H9 (cell line): ENCODE measurements at regions not wholly inside any gene's neighbourhood (a gene's known extent, or its start where the extent isn't known, plus 50 kb on each side); places are given as distances from the start of the nearest gene placed in this dataset.

ENCODE experiments used
- DNase-seq: peaks from one replicate; pipeline ENCODE4 v3.0.0-alpha.2; 2017
- H2AFZ ChIP-seq: one replicate; pipeline ENCODE4 v1.6.1; 2013; ENCODE audit warnings: mild to moderate bottlenecking, low read length, control low read depth, moderate library complexity
- H2AK5ac ChIP-seq: 2 replicates; pipeline ENCODE4 v1.6.1; 2013; ENCODE audit warnings: low read length, control low read depth, mixed read lengths; ENCODE audit not compliant: insufficient read length
- H2BK120ac ChIP-seq: one replicate; pipeline ENCODE4 v1.6.1; 2013; ENCODE audit warnings: low read depth, mild to moderate bottlenecking, low read length, control low read depth, inconsistent platforms; ENCODE audit not compliant: poor library complexity, severe bottlenecking
- H2BK12ac ChIP-seq: 2 replicates; pipeline ENCODE4 v1.6.1; 2013; ENCODE audit warnings: low read length, control low read depth, mixed read lengths, low read depth; ENCODE audit not compliant: insufficient read length
- H2BK15ac ChIP-seq: 2 replicates; pipeline ENCODE4 v1.6.1; 2013; ENCODE audit warnings: low read depth, low read length, control low read depth
- H2BK20ac ChIP-seq: one replicate; pipeline ENCODE4 v1.6.1; 2013; ENCODE audit warnings: low read depth, mild to moderate bottlenecking, low read length, control low read depth, inconsistent platforms; ENCODE audit not compliant: poor library complexity, severe bottlenecking
- H2BK5ac ChIP-seq: 2 replicates; pipeline ENCODE4 v1.6.1; 2013; ENCODE audit warnings: low read length, control low read depth, mixed read lengths; ENCODE audit not compliant: insufficient read length
- H3K14ac ChIP-seq: 2 replicates; pipeline ENCODE4 v1.6.1; 2013; ENCODE audit warnings: low read length, control low read depth; ENCODE audit not compliant: insufficient read depth
- H3K18ac ChIP-seq: 2 replicates; pipeline ENCODE4 v1.6.1; 2013; ENCODE audit warnings: low read depth, mild to moderate bottlenecking, mixed read lengths, low read length, control low read depth; ENCODE audit not compliant: insufficient read length
- H3K23ac ChIP-seq: 2 replicates; pipeline ENCODE4 v1.6.1; 2013; ENCODE audit warnings: low read length, control low read depth, mixed read lengths, low read depth; ENCODE audit not compliant: insufficient read length
- H3K23me2 ChIP-seq: 2 replicates; pipeline ENCODE4 v1.6.1; 2013; ENCODE audit warnings: low read depth, mild to moderate bottlenecking, mixed read lengths, low read length, control low read depth; ENCODE audit not compliant: insufficient read length, poor library complexity, severe bottlenecking
- H3K27ac ChIP-seq: 2 replicates; pipeline ENCODE4 v1.5.1; 2013; ENCODE audit warnings: low read length, control low read depth, mixed read lengths, low read depth; ENCODE audit not compliant: insufficient read length
- H3K27me3 ChIP-seq: 2 replicates; pipeline ENCODE4 v1.6.1; 2013; ENCODE audit warnings: low read length, control low read depth, inconsistent platforms; ENCODE audit not compliant: insufficient read depth
- H3K4ac ChIP-seq: 2 replicates; pipeline ENCODE4 v1.6.1; 2013; ENCODE audit warnings: low read depth, mild to moderate bottlenecking, control low read depth, inconsistent platforms, low read length, moderate library complexity
- H3K4me1 ChIP-seq: 2 replicates; pipeline ENCODE4 v1.6.1; 2013; ENCODE audit warnings: low read length, control low read depth, inconsistent platforms; ENCODE audit not compliant: insufficient read depth
- H3K4me2 ChIP-seq: 2 replicates; pipeline ENCODE4 v1.6.1; 2013; ENCODE audit warnings: low read length, control low read depth, mixed read lengths; ENCODE audit not compliant: insufficient read length, insufficient read depth
- H3K56ac ChIP-seq: 2 replicates; pipeline ENCODE4 v1.6.1; 2013; ENCODE audit warnings: low read depth, mild to moderate bottlenecking, mixed read lengths, low read length, control low read depth; ENCODE audit not compliant: insufficient read length
- H3K79me1 ChIP-seq: 2 replicates; pipeline ENCODE4 v1.6.1; 2013; ENCODE audit warnings: low read depth, mild to moderate bottlenecking, moderate library complexity, low read length, control low read depth, inconsistent platforms; ENCODE audit not compliant: insufficient read depth, poor library complexity, severe bottlenecking
- H3K79me2 ChIP-seq: 2 replicates; pipeline ENCODE4 v1.6.1; 2013; ENCODE audit warnings: low read length, control low read depth, inconsistent platforms; ENCODE audit not compliant: insufficient read depth
- H3K9ac ChIP-seq: 2 replicates; pipeline ENCODE4 v1.6.1; 2013; ENCODE audit warnings: low read length, control low read depth, mixed read lengths; ENCODE audit not compliant: insufficient read length; ENCODE audit errors: extremely low read depth
- H3K9me3 ChIP-seq: one replicate; pipeline ENCODE4 v1.6.1; 2013; ENCODE audit warnings: low read depth, low read length, inconsistent platforms; ENCODE audit not compliant: control insufficient read depth
- H3T11ph ChIP-seq: one replicate; pipeline ENCODE4 v1.6.1; 2013; ENCODE audit warnings: mild to moderate bottlenecking, low read length, control low read depth, inconsistent platforms
- H4K20me1 ChIP-seq: one replicate; pipeline ENCODE4 v1.6.1; 2013; ENCODE audit not compliant: control insufficient read depth, insufficient read length, insufficient read depth
- H4K5ac ChIP-seq: 2 replicates; pipeline ENCODE4 v1.6.1; 2013; ENCODE audit warnings: low read depth, mild to moderate bottlenecking, mixed read lengths, low read length, control low read depth; ENCODE audit not compliant: insufficient read length
- H4K8ac ChIP-seq: replicated peaks from 2 replicates; pipeline ENCODE4 v1.6.1; 2013; ENCODE audit warnings: low read length, control low read depth, mixed read lengths, low read depth; ENCODE audit not compliant: insufficient read length
- H4K91ac ChIP-seq: 2 replicates; pipeline ENCODE4 v1.6.1; 2013; ENCODE audit warnings: low read depth, mild to moderate bottlenecking, moderate library complexity, mixed read lengths, low read length, control low read depth; ENCODE audit not compliant: insufficient read length
- H3K27ac Mint-ChIP-seq, 3 experiments: 2 replicates in 2 of 3; 3 replicates in 1 of 3; pipeline ENCODE4 v1.8.0; 2020 to 2021; ENCODE audit warnings: mixed read lengths in 3 of 3, mild to moderate bottlenecking in 1 of 3, moderate library complexity in 1 of 3
- H3K27me3 Mint-ChIP-seq: 2 replicates; pipeline ENCODE4 v1.8.0; 2021; ENCODE audit warnings: low read depth, mild to moderate bottlenecking, moderate library complexity, mixed read lengths
- H3K36me3 Mint-ChIP-seq, 3 experiments: 2 replicates in 2 of 3; 3 replicates in 1 of 3; pipeline ENCODE4 v1.8.0; 2020 to 2021; ENCODE audit warnings: low read depth in 3 of 3, mixed read lengths in 3 of 3; ENCODE audit not compliant: insufficient read depth in 1 of 3
- H3K4me1 Mint-ChIP-seq, 2 experiments: 2 replicates each; pipeline ENCODE4 v1.8.0; 2020; ENCODE audit warnings: mixed read lengths in 2 of 2
- H3K4me3 Mint-ChIP-seq, 2 experiments: 2 replicates in 1 of 2; 3 replicates in 1 of 2; pipeline ENCODE4 v1.8.0; 2020 to 2021; ENCODE audit warnings: mild to moderate bottlenecking in 2 of 2, mixed read lengths in 2 of 2, moderate library complexity in 1 of 2
- H3K9me3 Mint-ChIP-seq, 2 experiments: 2 replicates in 1 of 2; 3 replicates in 1 of 2; pipeline ENCODE4 v1.8.0; 2020; ENCODE audit warnings: mild to moderate bottlenecking in 2 of 2, mixed read lengths in 2 of 2, moderate library complexity in 1 of 2
- CTCF ChIP-seq: fragments of 200-600 bp; sonication (generic); conservative IDR thresholded peaks from 3 replicates; pipeline ENCODE4 v1.8.0; 2021; ENCODE audit warnings: antibody characterized with exemption, mild to moderate bottlenecking
- WGBS: extraction: QIAGEN DNeasy Blood & Tissue Kit; methylation state at CpG from one replicate; pipeline ENCODE4 v1.1.7; 2013; ENCODE audit warnings: missing lambda C conversion rate, low lambda C conversion rate, mixed read lengths; ENCODE audit not compliant: insufficient read length; ENCODE audit errors: extremely low coverage; 5-methylcytosine and 5-hydroxymethylcytosine counted together

DNA sequence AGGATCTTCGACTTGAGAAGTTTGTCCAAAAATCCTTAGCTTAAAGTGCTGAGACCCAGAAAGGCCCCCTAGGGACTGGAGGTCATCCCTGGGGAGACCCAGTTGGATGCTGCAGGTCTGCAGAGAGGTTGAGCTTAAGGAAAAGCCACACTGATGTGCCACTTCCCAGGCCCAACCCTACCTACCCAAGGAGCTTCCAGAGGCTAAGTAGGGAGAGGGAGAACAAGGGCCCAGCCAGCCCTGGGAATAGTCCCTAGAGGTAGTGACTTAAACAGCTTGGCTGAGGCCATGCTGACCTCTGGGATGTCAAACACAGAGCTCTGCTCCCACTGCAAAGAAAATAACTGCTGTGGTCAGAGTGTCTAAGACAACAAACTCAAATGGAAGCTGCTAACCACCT lies 693.7 kb downstream of the MATN1 start:
- Histone ChIP-seq H3K4me1 (no peaks in the 10 kb centered on the region), H3K27me3 (no peaks in the 10 kb centered on the region), H3K23ac (no peak overlapping the region), H4K20me1 (no peaks in the 10 kb centered on the region), H3K9ac (no peak overlapping the region), H2AK5ac (no peak overlapping the region), H3K79me2 (no peaks in the 10 kb centered on the region), H3K4ac (no peak overlapping the region), H2BK12ac (no peak overlapping the region), H3K79me1 (no peaks in the 10 kb centered on the region), H2BK5ac (no peak overlapping the region), H3K9me3 (peaks cover 7% of the 10 kb centered on the region), H3K56ac (no peak overlapping the region), H4K91ac (no peak overlapping the region), H3T11ph (no peak overlapping the region), H2AFZ (no peak overlapping the region), H4K8ac (no peak overlapping the region), H3K18ac (no peak overlapping the region), H4K5ac (no peak overlapping the region), H2BK20ac (no peak overlapping the region), H3K14ac (no peak overlapping the region), H3K27ac (no peak overlapping the region), H3K23me2 (no peaks in the 10 kb centered on the region), H2BK15ac (no peak overlapping the region), H2BK120ac (no peak overlapping the region), H3K4me2 (no peak overlapping the region)
- H3K9me3 Mint-ChIP-seq: peaks cover 10 to 17% of the 10 kb centered on the region in 2 experiments
- TF ChIP-seq CTCF: no peak
- no peak overlapping the region for H3K4me3 Mint-ChIP-seq
- no peak for DNase-seq
- peaks cover 2% of the 10 kb centered on the region; the same call in 1 of the 2 replicates for H3K27me3 Mint-ChIP-seq
- H3K27ac Mint-ChIP-seq: no peak overlapping the region; a peak in 1 of 7 replicates
- no CpG with 5 or more reads among the region's 1 CpG for WGBS
- peaks cover 4 to 10% (median 8%) of the 10 kb centered on the region in 3 experiments for H3K36me3 Mint-ChIP-seq
- H3K4me1 Mint-ChIP-seq: no peaks in the 10 kb centered on the region
